Transverse colon (tissue), 4 donors: ENCODE measurements at regions not wholly inside any gene's neighbourhood (a gene's known extent, or its start where the extent isn't known, plus 50 kb on each side); places are given as distances from the start of the nearest gene placed in this dataset.

Experiments
- DNase-seq: peaks from one replicate; pipeline ENCODE4 v3.0.0-alpha.2; 2019
- H3K27ac ChIP-seq, 4 donors: fragments of 200-600 bp; sonication (generic); 2 replicates each; pipeline ENCODE4 v1.5.1; 2016 to 2018; ENCODE audit warnings: inconsistent platforms in 4 of 4
- H3K27me3 ChIP-seq: fragments of 200-600 bp; sonication (generic); 2 replicates; pipeline ENCODE4 v1.5.1; 2017; ENCODE audit warnings: inconsistent platforms
- H3K36me3 ChIP-seq, 4 donors: fragments of 200-600 bp; sonication (generic); 2 replicates each; pipeline ENCODE4 v1.5.1; 2017 to 2019; ENCODE audit warnings: inconsistent platforms in 4 of 4
- H3K4me1 ChIP-seq, 4 donors: fragments of 200-600 bp; sonication (generic); 2 replicates each; pipeline ENCODE4 v1.5.1; 2017 to 2020; ENCODE audit warnings: inconsistent platforms in 4 of 4
- H3K4me3 ChIP-seq, 4 donors: fragments of 200-600 bp; sonication (generic); 1 replicate in 1 of 4; 2 replicates in 3 of 4; pipeline versions ENCODE4 v1.5.1 to v1.6.1; 2017 to 2019; ENCODE audit warnings: inconsistent platforms in 4 of 4
- H3K9me3 ChIP-seq, 2 donors: fragments of 200-600 bp; sonication (generic); 2 replicates each; pipeline ENCODE4 v1.5.1; 2017 to 2019; ENCODE audit warnings: inconsistent platforms in 2 of 2
- CTCF ChIP-seq, 5 experiments: fragments of 200-600 bp in 3 of 5; fragments of 450-650 bp in 2 of 5; sonication (generic) in 3 of 5; IDR thresholded peaks; 1 replicate in 2 of 5; 2 replicates in 3 of 5; pipeline ENCODE4 v1.5.1; 2016 to 2017; ENCODE audit warnings: antibody characterized with exemption in 5 of 5, inconsistent platforms in 3 of 5, mild to moderate bottlenecking in 2 of 5, moderate library complexity in 1 of 5
- EP300 ChIP-seq: sonication (generic); formaldehyde crosslinking; IDR thresholded peaks from one replicate; pipeline ENCODE4 v1.6.1; 2017; ENCODE audit warnings: antibody characterized with exemption, low read depth
- POLR2A ChIP-seq: fragments of 450-650 bp; IDR thresholded peaks from one replicate; pipeline ENCODE4 v1.6.1; 2016; ENCODE audit warnings: antibody characterized with exemption, mild to moderate bottlenecking, moderate library complexity
- POLR2AphosphoS5 ChIP-seq, 3 donors: sonication (generic); formaldehyde crosslinking; IDR thresholded peaks; one replicate each; pipeline ENCODE4 v1.6.1; 2016; ENCODE audit warnings: antibody characterized with exemption in 3 of 3
- WGBS, 2 donors: methylation state at CpG; one replicate each; pipeline ENCODE4 v1.1.5; 2018; ENCODE audit warnings: low coverage in 1 of 2; 5-methylcytosine and 5-hydroxymethylcytosine counted together
- in situ Hi-C, 4 donors: fragments of 200-750 bp; cut with MboI; loops; one replicate each; pipeline versions ENCODE4 v1.15.0 to v1.15.1; 2017; ENCODE audit warnings: low sequenced_read_pairs in 3 of 4, low pct_ligation_motif_present in 1 of 4, low pct_unique_long_range_greater_than_20kb in 1 of 4
- intact Hi-C: fragments of 100-400 bp; cut with DNase I; formaldehyde crosslinking; loops from one replicate; pipeline ENCODE4 v1.15.1; 2023; ENCODE audit warnings: low total_unique reads

- no peaks in the 10 kb centered on the region for H3K36me3 ChIP-seq
- H3K27ac ChIP-seq = no peak overlapping the region
- no peak for DNase-seq
- TF ChIP-seq POLR2AphosphoS5 (IDR thresholded peaks at IDR 0.05) (no peak), EP300 (no peak), CTCF (IDR thresholded peaks at IDR 0.05) (no peak), POLR2A (no peak)
- in situ Hi-C loops (no loop called here), intact Hi-C loops (no loop called here)
- H3K4me1 ChIP-seq = no peaks in the 10 kb centered on the region
- WGBS, 2 donors = 21 to 42% methylated on average over 3 to 5 of the region's 5 CpGs
- no peaks in the 10 kb centered on the region for H3K9me3 ChIP-seq
- no peaks in the 10 kb centered on the region for H3K27me3 ChIP-seq
- no peak overlapping the region for H3K4me3 ChIP-seq
These were observed 97.2 kb upstream of the PCGF5 start for GRCh38 chr10:91123261-91123660.

- Histone ChIP-seq H3K27me3 (no peaks in the 10 kb centered on the region), H3K4me3 (no peak overlapping the region), H3K36me3 (no peaks in the 10 kb centered on the region), H3K27ac (no peak overlapping the region), H3K9me3 (no peaks in the 10 kb centered on the region), H3K4me1 (no peaks in the 10 kb centered on the region)
- TF ChIP-seq EP300 (no peak), POLR2AphosphoS5 (IDR thresholded peaks at IDR 0.05) (no peak), CTCF (IDR thresholded peaks at IDR 0.05) (no peak), POLR2A (no peak)
- in situ Hi-C loops (no loop called here), intact Hi-C loops (no loop called here)
- no peak for DNase-seq
- 46 to 56% methylated on average over 2 of the region's 2 CpGs for WGBS, 2 donors
These were observed 96.4 kb upstream of the PCGF5 start for GRCh38 chr10:91124016-91124415.

GRCh38 chr10:91126471-91126870 lies 94.0 kb upstream of the PCGF5 start:
- DNase-seq = no peak
- intact Hi-C loops (no loop called here), in situ Hi-C loops (no loop called here)
- TF ChIP-seq EP300 (no peak), POLR2A (no peak), CTCF (IDR thresholded peaks at IDR 0.05) (no peak), POLR2AphosphoS5 (IDR thresholded peaks at IDR 0.05) (no peak)
- 86 to 95% methylated on average over 2 of the region's 2 CpGs for WGBS, 2 donors
- no peaks in the 10 kb centered on the region for H3K4me1 ChIP-seq
- H3K4me3 ChIP-seq = no peak overlapping the region
- no peaks in the 10 kb centered on the region for H3K36me3 ChIP-seq
- H3K27ac ChIP-seq = no peak overlapping the region
- no peaks in the 10 kb centered on the region for H3K9me3 ChIP-seq
- H3K27me3 ChIP-seq = peaks cover 3% of the 10 kb centered on the region

- Histone ChIP-seq H3K27ac (no peak overlapping the region), H3K4me1 (no peaks in the 10 kb centered on the region), H3K4me3 (no peak overlapping the region), H3K27me3 (peaks cover 3% of the 10 kb centered on the region), H3K36me3 (no peaks in the 10 kb centered on the region), H3K9me3 (no peaks in the 10 kb centered on the region)
- no peak for DNase-seq
- in situ Hi-C loops (no loop called here), intact Hi-C loops (no loop called here)
- TF ChIP-seq POLR2A = no peak
- no peak for TF ChIP-seq EP300
- TF ChIP-seq CTCF (IDR thresholded peaks at IDR 0.05) = no peak
- TF ChIP-seq POLR2AphosphoS5 (IDR thresholded peaks at IDR 0.05) = no peak
- WGBS, 2 donors = 64% methylated on average over 3 of the region's 3 CpGs; no CpG with 5 or more reads in 1 of the 2 donors
These were observed 93.0 kb upstream of the PCGF5 start for GRCh38 chr10:91127341-91128082.
